ELF-1 (cell line): ENCODE measurements at regions not wholly inside any gene's neighbourhood (a gene's known extent, or its start where the extent isn't known, plus 50 kb on each side); places are given as distances from the start of the nearest gene placed in this dataset.

Experiments
- DNase-seq: peaks from one replicate; pipeline ENCODE4 v3.0.0-alpha.2; 2016; ENCODE audit warnings: low read depth, low spot score

- no peak for DNase-seq
Measured at GRCh38 chr14:81668626-81669274, 135.1 kb upstream of the SEL1L start.

- DNase-seq: no peak
Measured at GRCh38 chr14:81669308-81669707, 135.7 kb upstream of the SEL1L start.

- no peak for DNase-seq
Measured at GRCh38 chr14:81673930-81674329, 140.3 kb upstream of the SEL1L start.

GRCh38 chr14:81676395-81676794, 142.7 kb upstream of the SEL1L start:
- no peak for DNase-seq

- DNase-seq: no peak
Measured at GRCh38 chr14:81676879-81677278, 143.2 kb upstream of the SEL1L start.

GRCh38 chr14:81677736-81678135, 144.1 kb upstream of the SEL1L start:
- no peak for DNase-seq

GRCh38 chr14:81679226-81679625, 145.6 kb upstream of the SEL1L start:
- no peak for DNase-seq

- no peak for DNase-seq
Measured at GRCh38 chr14:81681541-81681940, 147.9 kb upstream of the SEL1L start.

- DNase-seq: peak; percentile 9
Measured at GRCh38 chr14:81682134-81682533, 148.5 kb upstream of the SEL1L start.

- peak; percentile 2 for DNase-seq
Measured at GRCh38 chr14:81682701-81683100, 149.0 kb upstream of the SEL1L start.

- DNase-seq: no peak
Measured at GRCh38 chr14:81684696-81685095, 151.0 kb upstream of the SEL1L start.

GRCh38 chr14:81686512-81686911, 152.9 kb upstream of the SEL1L start:
- DNase-seq: no peak

GRCh38 chr14:81691931-81692330, 158.3 kb upstream of the SEL1L start:
- DNase-seq: no peak

- DNase-seq: no peak
Measured at GRCh38 chr14:81694419-81694818, 160.8 kb upstream of the SEL1L start.

GRCh38 chr14:81709681-81710080, 176.0 kb upstream of the SEL1L start:
- DNase-seq: no peak

GRCh38 chr14:81710232-81710845, 176.7 kb upstream of the SEL1L start:
- DNase-seq: no peak

GRCh38 chr14:81715731-81716130, 182.1 kb upstream of the SEL1L start:
- DNase-seq: no peak

GRCh38 chr14:81716953-81717352, 183.3 kb upstream of the SEL1L start:
- DNase-seq: no peak

- DNase-seq: no peak
Measured at GRCh38 chr14:81723956-81724355, 190.3 kb upstream of the SEL1L start.

GRCh38 chr14:81727218-81727617, 193.6 kb upstream of the SEL1L start:
- no peak for DNase-seq

GRCh38 chr14:81728447-81728846, 194.8 kb upstream of the SEL1L start:
- DNase-seq: no peak

- DNase-seq: no peak
Measured at GRCh38 chr14:81729622-81730021, 196.0 kb upstream of the SEL1L start.

GRCh38 chr14:81737938-81738337, 204.3 kb upstream of the SEL1L start:
- no peak for DNase-seq
